Muscle layer of duodenum (tissue), 2 donors: ENCODE measurements at regions not wholly inside any gene's neighbourhood (a gene's known extent, or its start where the extent isn't known, plus 50 kb on each side); places are given as distances from the start of the nearest gene placed in this dataset.

Experiments used
- H3K27ac ChIP-seq: one replicate; pipeline ENCODE4 v1.7.0; 2013; ENCODE audit warnings: mild to moderate bottlenecking, low read length
- H3K27me3 ChIP-seq: one replicate; pipeline ENCODE4 v1.7.0; 2013; ENCODE audit warnings: low read depth, mild to moderate bottlenecking, control low read depth, low read length
- H3K36me3 ChIP-seq, 2 donors: one replicate each; pipeline ENCODE4 v1.7.0; 2013; ENCODE audit warnings: low read length in 2 of 2, control low read depth in 1 of 2, mild to moderate bottlenecking in 1 of 2; ENCODE audit not compliant: insufficient read depth in 2 of 2, control insufficient read depth in 1 of 2
- H3K4me1 ChIP-seq, 2 donors: one replicate each; pipeline ENCODE4 v1.7.0; 2013; ENCODE audit warnings: low read length in 2 of 2, mild to moderate bottlenecking in 2 of 2, control low read depth in 1 of 2, moderate library complexity in 1 of 2; ENCODE audit not compliant: insufficient read depth in 2 of 2, control insufficient read depth in 1 of 2
- H3K4me3 ChIP-seq, 2 donors: one replicate each; pipeline ENCODE4 v1.7.0; 2013; ENCODE audit warnings: low read length in 2 of 2, low read depth in 1 of 2, mild to moderate bottlenecking in 1 of 2
- H3K9me3 ChIP-seq, 2 donors: one replicate each; pipeline ENCODE4 v1.7.0; 2013; ENCODE audit warnings: low read length in 2 of 2, control low read depth in 1 of 2, mild to moderate bottlenecking in 1 of 2; ENCODE audit not compliant: control insufficient read depth in 1 of 2
- donor health status: healthy.

GRCh38 chr18:56462276-56462675, 176.1 kb downstream of the TXNL1 start:
- Histone ChIP-seq H3K36me3 (no peaks in the 10 kb centered on the region), H3K9me3 (peaks cover 0 to 3% of the 10 kb centered on the region in 2 donors), H3K4me1 (no peaks in the 10 kb centered on the region), H3K27me3 (no peaks in the 10 kb centered on the region), H3K4me3 (no peak overlapping the region), H3K27ac (no peak overlapping the region)

DNA sequence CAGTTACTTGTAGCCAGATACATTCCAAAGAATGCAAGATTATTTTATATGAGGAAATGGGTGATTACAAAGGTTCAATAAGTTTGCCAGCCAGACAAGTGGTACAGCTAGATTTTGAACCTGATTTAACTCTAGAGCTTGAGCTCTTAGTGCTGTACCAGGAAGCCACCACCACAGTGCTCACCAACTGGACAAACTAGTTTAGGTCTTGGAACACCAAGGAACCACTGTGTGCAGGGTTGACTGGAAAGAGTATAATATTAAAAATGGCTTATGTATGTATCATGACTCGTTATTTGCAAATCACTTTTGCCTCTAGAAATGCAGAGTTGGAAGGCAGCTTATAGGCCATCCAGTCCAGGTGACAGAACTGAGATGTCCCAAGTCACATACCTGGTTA, 177.2 kb downstream of the TXNL1 start:
- no peaks in the 10 kb centered on the region for H3K36me3 ChIP-seq
- H3K9me3 ChIP-seq = peaks cover 0 to 3% of the 10 kb centered on the region in 2 donors
- no peak overlapping the region for H3K27ac ChIP-seq
- H3K27me3 ChIP-seq = no peaks in the 10 kb centered on the region
- H3K4me3 ChIP-seq = no peak overlapping the region
- no peaks in the 10 kb centered on the region for H3K4me1 ChIP-seq

- Histone ChIP-seq H3K27ac (no peak overlapping the region), H3K36me3 (no peaks in the 10 kb centered on the region), H3K4me3 (no peak overlapping the region), H3K9me3 (peaks cover 0 to 3% of the 10 kb centered on the region in 2 donors), H3K4me1 (no peaks in the 10 kb centered on the region), H3K27me3 (no peaks in the 10 kb centered on the region)
Observed at GRCh38 chr18:56460581-56460980, 177.8 kb downstream of the TXNL1 start.

- Histone ChIP-seq H3K27ac (no peak overlapping the region), H3K36me3 (no peaks in the 10 kb centered on the region), H3K27me3 (no peaks in the 10 kb centered on the region), H3K4me3 (no peak overlapping the region), H3K9me3 (no peaks in the 10 kb centered on the region), H3K4me1 (no peaks in the 10 kb centered on the region)
Observed at GRCh38 chr18:56458770-56459712, 179.4 kb downstream of the TXNL1 start.

- Histone ChIP-seq H3K4me1 (no peaks in the 10 kb centered on the region), H3K27me3 (no peaks in the 10 kb centered on the region), H3K9me3 (no peaks in the 10 kb centered on the region), H3K27ac (no peak overlapping the region), H3K4me3 (no peak overlapping the region), H3K36me3 (no peaks in the 10 kb centered on the region)
Observed at GRCh38 chr18:56455874-56456273, 182.5 kb downstream of the TXNL1 start.

- Histone ChIP-seq H3K4me3 (no peak overlapping the region), H3K36me3 (no peaks in the 10 kb centered on the region), H3K27ac (no peak overlapping the region), H3K9me3 (no peaks in the 10 kb centered on the region), H3K27me3 (no peaks in the 10 kb centered on the region), H3K4me1 (no peaks in the 10 kb centered on the region)
Observed at GRCh38 chr18:56455141-56455540, 183.3 kb downstream of the TXNL1 start.

- Histone ChIP-seq H3K27me3 (no peaks in the 10 kb centered on the region), H3K4me1 (no peaks in the 10 kb centered on the region), H3K27ac (no peak overlapping the region), H3K36me3 (no peaks in the 10 kb centered on the region), H3K4me3 (no peak overlapping the region), H3K9me3 (no peaks in the 10 kb centered on the region)
Observed at GRCh38 chr18:56453631-56454030, 184.8 kb downstream of the TXNL1 start.

DNA sequence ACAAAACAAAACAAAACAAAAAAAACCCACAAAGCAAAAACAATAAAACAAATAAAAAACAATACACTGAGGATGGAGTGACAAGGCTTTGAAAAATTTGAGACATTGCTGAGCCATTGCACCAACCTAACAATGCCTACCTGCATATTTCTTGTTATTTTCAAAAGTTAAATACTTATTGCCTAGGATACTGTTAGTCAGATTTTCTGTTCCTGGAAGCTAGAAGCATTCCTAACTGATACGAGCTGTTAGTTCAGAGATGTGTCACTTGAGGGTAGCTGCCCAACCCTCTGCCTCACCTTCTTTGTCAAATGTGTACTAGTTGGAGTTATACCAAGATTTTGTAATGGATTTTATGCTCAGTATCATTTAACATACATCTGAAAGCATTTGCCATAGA, 187.2 kb downstream of the TXNL1 start:
- no peaks in the 10 kb centered on the region for H3K9me3 ChIP-seq
- H3K27me3 ChIP-seq = no peaks in the 10 kb centered on the region
- H3K36me3 ChIP-seq = no peaks in the 10 kb centered on the region
- no peak overlapping the region for H3K4me3 ChIP-seq
- H3K27ac ChIP-seq = no peak overlapping the region
- no peaks in the 10 kb centered on the region for H3K4me1 ChIP-seq

DNA sequence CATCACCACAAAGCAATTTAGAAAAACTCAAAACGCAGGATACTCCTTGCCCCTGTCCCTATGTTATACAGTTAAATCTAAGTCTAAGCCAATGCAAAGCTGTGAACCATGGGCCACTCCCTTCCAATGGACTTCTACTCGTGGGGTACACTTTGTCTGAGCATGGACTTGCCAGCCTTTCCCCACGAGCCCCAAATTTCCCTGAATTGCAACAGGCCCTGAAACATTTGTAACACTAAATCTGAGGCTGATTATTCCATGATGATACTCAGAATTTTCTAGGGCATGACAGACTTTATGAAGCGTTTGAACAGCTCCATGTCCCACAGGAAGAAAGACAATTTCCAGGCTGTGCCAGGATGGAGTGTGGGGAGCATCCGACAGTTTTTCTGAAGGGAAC, 189.6 kb downstream of the TXNL1 start:
- no peaks in the 10 kb centered on the region for H3K4me1 ChIP-seq
- no peak overlapping the region for H3K27ac ChIP-seq
- H3K36me3 ChIP-seq = no peaks in the 10 kb centered on the region
- no peak overlapping the region for H3K4me3 ChIP-seq
- H3K9me3 ChIP-seq = no peaks in the 10 kb centered on the region
- H3K27me3 ChIP-seq = no peaks in the 10 kb centered on the region

GRCh38 chr18:56445422-56445821, 193.0 kb downstream of the TXNL1 start:
- no peaks in the 10 kb centered on the region for H3K36me3 ChIP-seq

GRCh38 chr18:56444201-56444600, 194.2 kb downstream of the TXNL1 start:
- H3K27me3 ChIP-seq = no peaks in the 10 kb centered on the region
- H3K4me1 ChIP-seq = no peaks in the 10 kb centered on the region
- H3K9me3 ChIP-seq = no peaks in the 10 kb centered on the region
- H3K4me3 ChIP-seq = no peak overlapping the region
- no peaks in the 10 kb centered on the region for H3K36me3 ChIP-seq
- no peak overlapping the region for H3K27ac ChIP-seq

More at GRCh38 chr18:56445422-56445821, 193.0 kb downstream of the TXNL1 start:
- H3K9me3 ChIP-seq = no peaks in the 10 kb centered on the region
- no peak overlapping the region for H3K4me3 ChIP-seq
- no peaks in the 10 kb centered on the region for H3K27me3 ChIP-seq
- H3K27ac ChIP-seq = no peak overlapping the region
- H3K4me1 ChIP-seq = no peaks in the 10 kb centered on the region
